Osteoblast (primary cell): ENCODE measurements at regions not wholly inside any gene's neighbourhood (a gene's known extent, or its start where the extent isn't known, plus 50 kb on each side); places are given as distances from the start of the nearest gene placed in this dataset.

Source experiments
- DNase-seq: peaks from one replicate; pipeline ENCODE4 v3.0.0; 2011; ENCODE audit warnings: low spot score, mixed read lengths; ENCODE audit not compliant: insufficient read length; ENCODE audit errors: missing footprints
- H2AFZ ChIP-seq: 2 replicates; pipeline ENCODE4 v1.6.0; 2011; ENCODE audit warnings: mild to moderate bottlenecking, low read length
- H3K27ac ChIP-seq: 2 replicates; pipeline ENCODE4 v1.5.1; 2011; ENCODE audit warnings: mild to moderate bottlenecking, low read depth, low read length, moderate library complexity
- H3K27me3 ChIP-seq: 2 replicates; pipeline ENCODE4 v1.6.0; 2012; ENCODE audit warnings: mild to moderate bottlenecking, control low read depth, inconsistent platforms, low read length, moderate library complexity; ENCODE audit not compliant: insufficient read depth
- H3K36me3 ChIP-seq: 2 replicates; pipeline ENCODE4 v1.5.1; 2011; ENCODE audit warnings: mild to moderate bottlenecking, low read length, control low read depth, moderate library complexity; ENCODE audit not compliant: insufficient read depth
- H3K4me1 ChIP-seq: 2 replicates; pipeline ENCODE4 v1.5.1; 2011; ENCODE audit warnings: mild to moderate bottlenecking, low read length, control low read depth, moderate library complexity; ENCODE audit not compliant: insufficient read depth
- H3K4me2 ChIP-seq: 2 replicates; pipeline ENCODE4 v1.6.0; 2011; ENCODE audit warnings: mild to moderate bottlenecking, low read length; ENCODE audit not compliant: insufficient read depth
- H3K4me3 ChIP-seq: fragments of 200-600 bp; sonication (generic); 3 replicates; pipeline ENCODE4 v1.5.1; 2012; ENCODE audit warnings: mild to moderate bottlenecking, low read length, inconsistent platforms; ENCODE audit not compliant: insufficient read depth
- H3K79me2 ChIP-seq: 2 replicates; pipeline ENCODE4 v1.6.0; 2012; ENCODE audit warnings: mild to moderate bottlenecking, low read length, control low read depth, inconsistent platforms; ENCODE audit not compliant: insufficient read depth
- H3K9me3 ChIP-seq: 2 replicates; pipeline ENCODE4 v1.5.1; 2011; ENCODE audit warnings: low read depth, low read length, control low read depth
- H4K20me1 ChIP-seq: 2 replicates; pipeline ENCODE4 v1.6.0; 2012; ENCODE audit warnings: mild to moderate bottlenecking, low read length, control low read depth; ENCODE audit not compliant: insufficient read depth
- TF ChIP-seq, protein P1 (sequence below): IDR thresholded peaks from 2 replicates; pipeline ENCODE4 v1.5.1; 2011; ENCODE audit warnings: mild to moderate bottlenecking, low read depth, low read length, moderate library complexity; ENCODE audit errors: extremely low read depth

DNA sequence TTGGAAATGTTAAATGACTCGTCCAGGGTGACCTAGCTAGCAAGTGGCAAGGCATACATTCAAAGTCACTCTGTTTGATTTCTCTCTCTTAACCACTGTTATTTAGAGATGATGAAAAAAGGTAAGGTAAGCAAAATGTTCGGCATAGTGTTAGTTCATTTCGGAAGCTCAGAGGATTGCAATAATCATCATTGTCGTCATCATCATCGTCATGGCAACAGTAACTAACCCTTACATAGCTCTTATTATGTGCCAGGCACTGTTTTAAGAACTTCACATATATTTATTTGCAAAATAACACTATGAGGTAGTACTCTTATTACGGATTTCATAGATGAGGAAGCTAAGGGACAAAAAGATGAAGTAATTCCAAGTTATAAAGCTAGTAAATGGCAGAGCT lies 292.7 kb upstream of the CXCR4 start:
- Histone ChIP-seq H3K4me2 (no peak overlapping the region), H2AFZ (no peak overlapping the region), H3K27ac (no peak overlapping the region), H3K9me3 (no peaks in the 10 kb centered on the region), H4K20me1 (no peaks in the 10 kb centered on the region), H3K36me3 (no peaks in the 10 kb centered on the region), H3K4me3 (no peak overlapping the region), H3K27me3 (no peaks in the 10 kb centered on the region), H3K79me2 (no peaks in the 10 kb centered on the region), H3K4me1 (no peaks in the 10 kb centered on the region)
- no peak for DNase-seq
- TF ChIP-seq, protein P1, sequence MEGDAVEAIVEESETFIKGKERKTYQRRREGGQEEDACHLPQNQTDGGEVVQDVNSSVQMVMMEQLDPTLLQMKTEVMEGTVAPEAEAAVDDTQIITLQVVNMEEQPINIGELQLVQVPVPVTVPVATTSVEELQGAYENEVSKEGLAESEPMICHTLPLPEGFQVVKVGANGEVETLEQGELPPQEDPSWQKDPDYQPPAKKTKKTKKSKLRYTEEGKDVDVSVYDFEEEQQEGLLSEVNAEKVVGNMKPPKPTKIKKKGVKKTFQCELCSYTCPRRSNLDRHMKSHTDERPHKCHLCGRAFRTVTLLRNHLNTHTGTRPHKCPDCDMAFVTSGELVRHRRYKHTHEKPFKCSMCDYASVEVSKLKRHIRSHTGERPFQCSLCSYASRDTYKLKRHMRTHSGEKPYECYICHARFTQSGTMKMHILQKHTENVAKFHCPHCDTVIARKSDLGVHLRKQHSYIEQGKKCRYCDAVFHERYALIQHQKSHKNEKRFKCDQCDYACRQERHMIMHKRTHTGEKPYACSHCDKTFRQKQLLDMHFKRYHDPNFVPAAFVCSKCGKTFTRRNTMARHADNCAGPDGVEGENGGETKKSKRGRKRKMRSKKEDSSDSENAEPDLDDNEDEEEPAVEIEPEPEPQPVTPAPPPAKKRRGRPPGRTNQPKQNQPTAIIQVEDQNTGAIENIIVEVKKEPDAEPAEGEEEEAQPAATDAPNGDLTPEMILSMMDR, result no peak

DNA sequence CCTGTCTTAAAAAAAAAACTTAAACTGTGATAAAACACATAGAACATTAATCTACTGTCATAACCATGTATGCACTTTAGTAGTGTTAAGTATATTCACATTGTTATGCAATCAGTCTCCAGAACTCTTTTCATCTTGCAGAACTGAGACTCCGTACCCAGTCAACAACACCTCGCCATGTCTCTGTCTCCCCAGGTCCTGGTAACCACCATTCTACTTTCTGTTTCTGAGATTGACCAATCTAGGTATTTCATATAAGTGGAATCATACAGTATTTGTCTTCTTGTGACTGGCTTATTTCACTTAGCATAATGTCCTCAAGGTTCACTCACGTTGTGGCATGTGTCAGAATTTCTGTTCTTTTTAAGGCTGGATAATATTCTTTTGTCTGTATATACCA lies 290.8 kb upstream of the CXCR4 start:
- TF ChIP-seq, protein P1, result no peak
- no peaks in the 10 kb centered on the region for H3K4me1 ChIP-seq
- no peaks in the 10 kb centered on the region for H4K20me1 ChIP-seq
- H3K27ac ChIP-seq, result no peak overlapping the region
- no peak overlapping the region for H2AFZ ChIP-seq
- no peak for DNase-seq
- H3K4me2 ChIP-seq, result no peak overlapping the region
- H3K36me3 ChIP-seq, result no peaks in the 10 kb centered on the region
- no peaks in the 10 kb centered on the region for H3K9me3 ChIP-seq
- no peaks in the 10 kb centered on the region for H3K79me2 ChIP-seq
- H3K27me3 ChIP-seq, result no peaks in the 10 kb centered on the region
- no peak overlapping the region for H3K4me3 ChIP-seq

DNA sequence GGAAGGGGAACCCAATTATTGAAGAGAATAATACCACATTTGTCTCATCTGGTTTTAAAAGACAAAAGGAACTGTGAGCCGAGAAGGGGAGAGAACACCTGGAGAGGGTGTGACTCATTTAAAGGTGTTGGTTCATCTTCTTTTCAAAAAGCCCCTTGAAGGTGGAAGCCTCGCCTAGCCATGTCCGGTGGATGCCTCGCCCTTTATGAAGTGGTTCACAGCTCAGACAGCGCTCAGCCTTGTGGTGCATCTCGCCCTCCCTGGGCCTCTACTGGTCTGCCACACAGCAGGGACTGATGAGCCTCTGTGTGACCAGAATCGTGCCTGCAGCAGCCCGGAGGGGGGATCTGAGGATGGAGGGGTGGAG lies 290.0 kb upstream of the CXCR4 start:
- H3K27me3 ChIP-seq, result no peaks in the 10 kb centered on the region
- H3K4me1 ChIP-seq, result no peaks in the 10 kb centered on the region
- no peaks in the 10 kb centered on the region for H3K79me2 ChIP-seq
- H2AFZ ChIP-seq, result no peak overlapping the region
- no peak overlapping the region for H3K4me3 ChIP-seq
- H3K9me3 ChIP-seq, result no peaks in the 10 kb centered on the region
- no peak overlapping the region for H3K4me2 ChIP-seq
- no peaks in the 10 kb centered on the region for H4K20me1 ChIP-seq
- TF ChIP-seq, protein P1, result no peak
- no peaks in the 10 kb centered on the region for H3K36me3 ChIP-seq
- DNase-seq, result peak; percentile 18
- no peak overlapping the region for H3K27ac ChIP-seq

DNA sequence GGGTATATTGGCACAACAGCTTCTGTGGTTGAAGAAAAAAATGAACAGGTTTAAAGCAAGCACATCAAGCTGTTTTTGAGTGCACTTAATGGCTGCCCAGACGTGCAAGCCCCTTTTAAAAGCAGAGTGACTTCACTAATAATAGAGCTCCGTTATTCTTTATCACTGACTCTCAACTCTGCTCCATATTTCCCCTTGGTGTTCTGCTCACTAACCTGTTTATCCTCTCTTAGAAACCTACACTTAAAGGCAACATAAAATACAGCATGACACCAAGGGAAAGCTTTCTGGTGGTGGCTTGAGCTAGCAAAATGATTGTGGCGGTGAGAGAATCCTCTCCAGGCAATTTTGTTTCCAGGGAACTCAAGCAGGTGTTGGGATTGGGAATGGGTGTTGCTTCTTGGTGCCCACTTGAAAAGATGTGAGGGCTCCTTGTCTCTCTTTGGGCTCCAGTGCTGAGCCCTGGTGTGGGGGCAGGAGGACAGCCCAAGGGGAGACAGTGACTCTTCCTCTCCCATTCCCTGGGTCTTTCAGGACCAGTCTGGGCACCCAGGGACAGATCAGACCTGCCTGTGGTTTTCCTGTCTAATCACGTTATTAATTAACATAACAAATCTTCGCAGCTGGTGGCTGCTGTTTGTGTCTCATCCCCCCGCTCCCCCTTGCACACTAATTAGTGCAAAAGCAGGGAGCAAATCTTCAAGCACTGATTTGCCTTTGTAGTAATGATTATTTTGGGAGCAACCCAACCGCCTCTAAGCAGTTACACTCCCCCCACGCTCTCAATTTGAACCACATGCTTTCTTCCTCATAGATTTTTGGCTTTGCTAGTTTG lies 289.4 kb upstream of the CXCR4 start:
- peak; percentile 3 for DNase-seq
- no peak overlapping the region for H3K4me3 ChIP-seq
- no peaks in the 10 kb centered on the region for H3K4me1 ChIP-seq
- no peaks in the 10 kb centered on the region for H3K9me3 ChIP-seq
- no peak overlapping the region for H3K27ac ChIP-seq
- H3K79me2 ChIP-seq, result no peaks in the 10 kb centered on the region
- H3K4me2 ChIP-seq, result no peak overlapping the region
- no peaks in the 10 kb centered on the region for H3K36me3 ChIP-seq
- no peak overlapping the region for H2AFZ ChIP-seq
- TF ChIP-seq, protein P1, result no peak
- H4K20me1 ChIP-seq, result no peaks in the 10 kb centered on the region
- H3K27me3 ChIP-seq, result no peaks in the 10 kb centered on the region
